ENCODE measurements at regions not wholly inside any gene's neighbourhood (a gene's known extent, or its start where the extent isn't known, plus 50 kb on each side); places are given as distances from the start of the nearest gene placed in this dataset.

GRCh38 chr14:58717813-58718212 lies 80.1 kb downstream of the DACT1 start (continued):
- TF ChIP-seq ZNF138 (CRISPR knock-in tag; IDR thresholded peaks at IDR 0.05; ENCODE audit: low read depth) = no peak
- no peak for TF ChIP-seq ZFX (CRISPR knock-in tag; IDR thresholded peaks at IDR 0.05; ENCODE audit: low read depth)
- no peak for TF ChIP-seq ZSCAN12 (CRISPR knock-in tag; IDR thresholded peaks at IDR 0.05)
- no peak for TF ChIP-seq ZNF616 (CRISPR knock-in tag; IDR thresholded peaks at IDR 0.05; ENCODE audit: low read depth)
- TF ChIP-seq TFAP4 (IDR thresholded peaks at IDR 0.05; ENCODE audit: borderline replicate concordance, low read depth) = no peak
- no peak for TF ChIP-seq ZEB1 (IDR thresholded peaks at IDR 0.05; ENCODE audit: insufficient replicate concordance, low read depth)
- TF ChIP-seq, protein P1, sequence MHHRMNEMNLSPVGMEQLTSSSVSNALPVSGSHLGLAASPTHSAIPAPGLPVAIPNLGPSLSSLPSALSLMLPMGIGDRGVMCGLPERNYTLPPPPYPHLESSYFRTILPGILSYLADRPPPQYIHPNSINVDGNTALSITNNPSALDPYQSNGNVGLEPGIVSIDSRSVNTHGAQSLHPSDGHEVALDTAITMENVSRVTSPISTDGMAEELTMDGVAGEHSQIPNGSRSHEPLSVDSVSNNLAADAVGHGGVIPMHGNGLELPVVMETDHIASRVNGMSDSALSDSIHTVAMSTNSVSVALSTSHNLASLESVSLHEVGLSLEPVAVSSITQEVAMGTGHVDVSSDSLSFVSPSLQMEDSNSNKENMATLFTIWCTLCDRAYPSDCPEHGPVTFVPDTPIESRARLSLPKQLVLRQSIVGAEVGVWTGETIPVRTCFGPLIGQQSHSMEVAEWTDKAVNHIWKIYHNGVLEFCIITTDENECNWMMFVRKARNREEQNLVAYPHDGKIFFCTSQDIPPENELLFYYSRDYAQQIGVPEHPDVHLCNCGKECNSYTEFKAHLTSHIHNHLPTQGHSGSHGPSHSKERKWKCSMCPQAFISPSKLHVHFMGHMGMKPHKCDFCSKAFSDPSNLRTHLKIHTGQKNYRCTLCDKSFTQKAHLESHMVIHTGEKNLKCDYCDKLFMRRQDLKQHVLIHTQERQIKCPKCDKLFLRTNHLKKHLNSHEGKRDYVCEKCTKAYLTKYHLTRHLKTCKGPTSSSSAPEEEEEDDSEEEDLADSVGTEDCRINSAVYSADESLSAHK (CRISPR knock-in tag; IDR thresholded peaks at IDR 0.05; ENCODE audit: borderline replicate concordance) = no peak
- TF ChIP-seq MAFG (CRISPR knock-in tag; IDR thresholded peaks at IDR 0.05) = no peak
- TF ChIP-seq, protein P2, sequence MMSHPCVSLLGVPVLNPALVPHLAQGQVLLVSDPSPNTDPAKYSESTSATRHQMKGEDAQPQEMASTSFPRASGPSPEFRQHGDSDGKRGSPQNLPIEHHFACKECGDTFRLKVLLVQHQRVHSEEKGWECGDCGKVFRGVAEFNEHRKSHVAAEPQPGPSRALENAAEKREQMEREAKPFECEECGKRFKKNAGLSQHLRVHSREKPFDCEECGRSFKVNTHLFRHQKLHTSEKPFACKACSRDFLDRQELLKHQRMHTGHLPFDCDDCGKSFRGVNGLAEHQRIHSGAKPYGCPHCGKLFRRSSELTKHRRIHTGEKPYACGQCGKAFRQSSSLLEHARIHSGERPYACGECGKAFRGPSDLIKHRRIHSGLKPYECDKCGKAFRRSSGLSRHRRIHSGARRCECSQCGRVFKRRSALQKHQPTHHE (CRISPR knock-in tag; IDR thresholded peaks at IDR 0.05; ENCODE audit: borderline replicate concordance) = no peak
- TF ChIP-seq ZNF232 (CRISPR knock-in tag; IDR thresholded peaks at IDR 0.05; ENCODE audit: borderline replicate concordance) = no peak
- no peak for TF ChIP-seq LBX2 (CRISPR knock-in tag; IDR thresholded peaks at IDR 0.05; ENCODE audit: borderline replicate concordance)

Data from HepG2 (cell line).